ENCODE measurements at regions not wholly inside any gene's neighbourhood (a gene's known extent, or its start where the extent isn't known, plus 50 kb on each side); places are given as distances from the start of the nearest gene placed in this dataset.
"Not testable (repeated sequence)": the region's sequence is repeated elsewhere in the genome, so short reads cannot be mapped to it uniquely, and the experiment has no call there.

DNA sequence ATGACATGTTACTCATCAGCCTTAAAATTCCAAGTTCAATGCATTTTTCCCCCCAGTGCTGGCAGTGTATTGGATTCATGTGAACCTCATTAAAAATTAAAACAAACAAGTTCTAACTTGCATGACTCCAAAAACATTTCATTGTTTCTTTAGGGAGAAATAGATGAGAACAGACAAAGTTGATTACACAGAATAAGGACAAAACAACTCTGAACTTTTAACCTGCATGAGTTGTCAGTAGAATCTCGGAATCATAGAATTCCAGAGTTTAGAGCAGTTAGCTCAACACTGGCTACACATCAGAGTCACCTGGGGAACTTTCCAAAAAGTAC lies 127.5 kb downstream of the TMX1 start:
- DNase-seq: no peak
- Mint-ChIP-seq H3K9me3 (peaks cover 0 to 3% (median 0%) of the 10 kb centered on the region in 7 donors), H3K36me3 (no peaks in the 10 kb centered on the region), H3K27ac (no peak overlapping the region), H3K27me3 (no peaks in the 10 kb centered on the region), H3K4me3 (no peak overlapping the region), H3K4me1 (no peaks in the 10 kb centered on the region)
- Histone ChIP-seq H3K27me3 (ENCODE audit: control insufficient read depth, insufficient read depth, low read length) (no peaks in the 10 kb centered on the region), H3K9me3 (ENCODE audit: control insufficient read depth in 2 of 2, low read length in 2 of 2) (no peaks in the 10 kb centered on the region), H3K36me3 (ENCODE audit: control insufficient read depth, insufficient read depth, low read length) (no peaks in the 10 kb centered on the region), H3K4me3 (ENCODE audit: low read depth, low read length) (no peak overlapping the region), H3K4me1 (ENCODE audit: control insufficient read depth, insufficient read depth, low read length, poor library complexity, severe bottlenecking) (no peaks in the 10 kb centered on the region), H3K27ac (ENCODE audit: insufficient read depth, low read length, poor library complexity, severe bottlenecking) (no peak overlapping the region)
- ATAC-seq (ENCODE audit: low read depth in 2 of 2): no peak

- Mint-ChIP-seq H3K36me3 (no peaks in the 10 kb centered on the region), H3K27me3 (no peaks in the 10 kb centered on the region), H3K4me3 (no peak overlapping the region), H3K9me3 (peaks cover 0 to 3% (median 0%) of the 10 kb centered on the region in 7 donors), H3K4me1 (no peaks in the 10 kb centered on the region), H3K27ac (no peak overlapping the region)
- no peaks in the 10 kb centered on the region for H3K4me1 ChIP-seq (ENCODE audit: control insufficient read depth, insufficient read depth, low read length, poor library complexity, severe bottlenecking)
- H3K9me3 ChIP-seq (ENCODE audit: control insufficient read depth in 2 of 2, low read length in 2 of 2): no peaks in the 10 kb centered on the region
- ATAC-seq (ENCODE audit: low read depth in 2 of 2) (no peak), DNase-seq (no peak)
- H3K27ac ChIP-seq (ENCODE audit: insufficient read depth, low read length, poor library complexity, severe bottlenecking): no peak overlapping the region
- no peaks in the 10 kb centered on the region for H3K36me3 ChIP-seq (ENCODE audit: control insufficient read depth, insufficient read depth, low read length)
- H3K4me3 ChIP-seq (ENCODE audit: low read depth, low read length): no peak overlapping the region
- no peaks in the 10 kb centered on the region for H3K27me3 ChIP-seq (ENCODE audit: control insufficient read depth, insufficient read depth, low read length)
Observed at GRCh38 chr14:51368721-51369163, 128.7 kb downstream of the TMX1 start.

- no peaks in the 10 kb centered on the region for H3K27me3 Mint-ChIP-seq
- peaks cover 0 to 3% (median 0%) of the 10 kb centered on the region in 7 donors for H3K9me3 Mint-ChIP-seq
- Histone ChIP-seq H3K4me1 (ENCODE audit: control insufficient read depth, insufficient read depth, low read length, poor library complexity, severe bottlenecking) (no peaks in the 10 kb centered on the region), H3K4me3 (ENCODE audit: low read depth, low read length) (no peak overlapping the region), H3K27me3 (ENCODE audit: control insufficient read depth, insufficient read depth, low read length) (no peaks in the 10 kb centered on the region), H3K27ac (ENCODE audit: insufficient read depth, low read length, poor library complexity, severe bottlenecking) (no peak overlapping the region), H3K9me3 (ENCODE audit: control insufficient read depth in 2 of 2, low read length in 2 of 2) (no peaks in the 10 kb centered on the region), H3K36me3 (ENCODE audit: control insufficient read depth, insufficient read depth, low read length) (no peaks in the 10 kb centered on the region)
- H3K4me1 Mint-ChIP-seq: no peaks in the 10 kb centered on the region
- H3K4me3 Mint-ChIP-seq: no peak overlapping the region
- no peak overlapping the region for H3K27ac Mint-ChIP-seq
- no peaks in the 10 kb centered on the region for H3K36me3 Mint-ChIP-seq
- DNase-seq (peak in 2 of 3 donors; percentile 1 to 26), ATAC-seq (ENCODE audit: low read depth in 2 of 2) (no peak)
Observed at GRCh38 chr14:51369814-51370213, 129.8 kb downstream of the TMX1 start.

DNA sequence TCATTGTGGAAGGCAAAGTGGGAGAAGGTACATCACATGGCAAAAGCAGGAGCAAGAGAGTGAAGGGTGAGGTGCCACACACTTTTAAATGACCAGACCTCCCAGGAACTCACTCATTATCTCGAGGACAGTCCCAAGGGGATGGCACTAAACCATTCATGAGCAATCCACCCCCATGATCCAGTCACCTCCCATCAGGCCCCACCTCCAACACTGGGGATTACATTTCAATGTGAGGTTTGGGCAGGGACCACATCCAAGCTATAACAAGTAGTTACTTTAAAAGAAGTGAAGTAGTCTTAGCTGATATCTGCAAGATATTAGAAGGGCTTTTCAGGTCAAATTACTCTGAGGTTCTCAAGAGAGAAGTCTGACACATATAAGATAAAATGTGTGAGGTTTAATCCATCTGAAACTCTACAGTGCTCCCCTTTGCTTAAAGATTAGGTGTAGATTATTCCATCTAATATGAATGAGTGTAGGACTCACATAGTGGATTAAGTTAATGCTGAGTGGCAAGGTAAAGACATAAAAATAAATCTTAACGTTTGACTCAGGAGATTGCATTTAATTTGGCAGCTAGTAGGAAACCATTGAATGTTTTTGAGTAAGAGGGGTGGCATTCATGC lies 130.8 kb downstream of the TMX1 start:
- Histone ChIP-seq H3K9me3 (ENCODE audit: control insufficient read depth in 2 of 2, low read length in 2 of 2) (no peaks in the 10 kb centered on the region), H3K27ac (ENCODE audit: insufficient read depth, low read length, poor library complexity, severe bottlenecking) (no peak overlapping the region), H3K4me3 (ENCODE audit: low read depth, low read length) (no peak overlapping the region), H3K36me3 (ENCODE audit: control insufficient read depth, insufficient read depth, low read length) (no peaks in the 10 kb centered on the region), H3K27me3 (ENCODE audit: control insufficient read depth, insufficient read depth, low read length) (no peaks in the 10 kb centered on the region), H3K4me1 (ENCODE audit: control insufficient read depth, insufficient read depth, low read length, poor library complexity, severe bottlenecking) (no peaks in the 10 kb centered on the region)
- ATAC-seq (ENCODE audit: low read depth in 2 of 2) (no peak), DNase-seq (no peak)
- peaks cover 0 to 3% (median 0%) of the 10 kb centered on the region in 7 donors for H3K9me3 Mint-ChIP-seq
- H3K27ac Mint-ChIP-seq: no peak overlapping the region
- no peak overlapping the region for H3K4me3 Mint-ChIP-seq
- no peaks in the 10 kb centered on the region for H3K4me1 Mint-ChIP-seq
- H3K36me3 Mint-ChIP-seq: no peaks in the 10 kb centered on the region
- no peaks in the 10 kb centered on the region for H3K27me3 Mint-ChIP-seq

GRCh38 chr14:51377186-51377585 lies 137.1 kb downstream of the TMX1 start:
- not testable (repeated sequence) for H3K9me3 Mint-ChIP-seq; H3K9me3 ChIP-seq (ENCODE audit: control insufficient read depth in 2 of 2, low read length in 2 of 2); DNase-seq; H3K27ac ChIP-seq (ENCODE audit: insufficient read depth, low read length, poor library complexity, severe bottlenecking); H3K4me1 Mint-ChIP-seq; H3K4me3 Mint-ChIP-seq; H3K27me3 ChIP-seq (ENCODE audit: control insufficient read depth, insufficient read depth, low read length); H3K36me3 Mint-ChIP-seq; H3K4me1 ChIP-seq (ENCODE audit: control insufficient read depth, insufficient read depth, low read length, poor library complexity, severe bottlenecking); ATAC-seq (ENCODE audit: low read depth in 2 of 2); H3K4me3 ChIP-seq (ENCODE audit: low read depth, low read length); H3K27me3 Mint-ChIP-seq; H3K36me3 ChIP-seq (ENCODE audit: control insufficient read depth, insufficient read depth, low read length); H3K27ac Mint-ChIP-seq

DNA sequence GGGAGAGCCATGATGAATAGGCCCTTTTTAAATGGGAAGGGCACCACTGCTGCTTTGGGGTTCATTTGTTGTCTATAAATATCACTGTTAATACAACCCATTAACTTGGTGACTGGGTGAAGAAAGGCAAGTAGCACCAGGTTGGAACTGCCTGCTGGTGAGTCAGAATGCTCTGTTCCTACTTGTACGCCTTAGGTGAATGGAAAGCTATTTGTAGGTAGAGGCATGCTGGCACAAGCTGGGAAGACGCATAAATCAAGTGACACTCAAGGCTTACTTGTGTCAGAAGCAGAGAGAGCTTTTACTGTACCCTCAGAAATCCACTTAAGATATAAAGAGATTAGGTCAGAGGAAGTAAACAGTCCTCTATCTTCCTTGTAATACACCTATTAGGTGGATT lies 142.5 kb downstream of the TMX1 start:
- H3K27ac Mint-ChIP-seq: no peak overlapping the region
- peaks cover 20% of the 10 kb centered on the region for H3K27me3 Mint-ChIP-seq
- H3K4me3 Mint-ChIP-seq: no peak overlapping the region
- DNase-seq (no peak), ATAC-seq (ENCODE audit: low read depth in 2 of 2) (no peak)
- H3K36me3 Mint-ChIP-seq: no peaks in the 10 kb centered on the region
- H3K27ac ChIP-seq (ENCODE audit: insufficient read depth, low read length, poor library complexity, severe bottlenecking): no peak overlapping the region
- H3K27me3 ChIP-seq (ENCODE audit: control insufficient read depth, insufficient read depth, low read length): no peaks in the 10 kb centered on the region
- no peaks in the 10 kb centered on the region for H3K4me1 ChIP-seq (ENCODE audit: control insufficient read depth, insufficient read depth, low read length, poor library complexity, severe bottlenecking)
- H3K9me3 ChIP-seq (ENCODE audit: control insufficient read depth in 2 of 2, low read length in 2 of 2): no peaks in the 10 kb centered on the region
- H3K9me3 Mint-ChIP-seq: no peaks in the 10 kb centered on the region
- H3K4me3 ChIP-seq (ENCODE audit: low read depth, low read length): no peak overlapping the region
- no peaks in the 10 kb centered on the region for H3K4me1 Mint-ChIP-seq
- H3K36me3 ChIP-seq (ENCODE audit: control insufficient read depth, insufficient read depth, low read length): no peaks in the 10 kb centered on the region

DNA sequence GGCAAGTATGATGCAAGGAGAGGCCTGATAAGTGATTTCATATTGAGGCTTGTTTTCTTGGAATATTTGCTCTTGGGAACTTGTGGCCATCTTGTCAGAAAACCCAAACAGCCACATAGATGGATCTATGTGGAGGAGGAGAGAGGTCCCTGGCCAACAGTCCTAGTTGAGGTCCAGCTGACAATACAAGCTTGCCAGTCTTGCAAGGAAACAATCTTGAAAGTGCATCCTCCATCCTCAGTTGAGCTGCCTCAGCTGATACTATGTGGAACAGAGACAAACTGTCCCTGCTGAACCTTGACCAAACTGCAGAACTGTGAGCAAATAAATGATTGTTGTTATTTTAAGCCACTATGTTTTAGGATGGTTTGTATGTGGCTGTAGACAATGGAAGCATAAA lies 146.4 kb downstream of the TMX1 start:
- Mint-ChIP-seq H3K36me3 (no peaks in the 10 kb centered on the region), H3K9me3 (peaks cover 0 to 2% (median 0%) of the 10 kb centered on the region in 7 donors), H3K27ac (no peak overlapping the region), H3K4me1 (no peaks in the 10 kb centered on the region), H3K27me3 (peaks cover 22% of the 10 kb centered on the region), H3K4me3 (no peak overlapping the region)
- Histone ChIP-seq H3K9me3 (ENCODE audit: control insufficient read depth in 2 of 2, low read length in 2 of 2) (no peaks in the 10 kb centered on the region), H3K4me1 (ENCODE audit: control insufficient read depth, insufficient read depth, low read length, poor library complexity, severe bottlenecking) (no peaks in the 10 kb centered on the region), H3K36me3 (ENCODE audit: control insufficient read depth, insufficient read depth, low read length) (no peaks in the 10 kb centered on the region), H3K27me3 (ENCODE audit: control insufficient read depth, insufficient read depth, low read length) (no peaks in the 10 kb centered on the region), H3K4me3 (ENCODE audit: low read depth, low read length) (no peak overlapping the region), H3K27ac (ENCODE audit: insufficient read depth, low read length, poor library complexity, severe bottlenecking) (no peak overlapping the region)
- no peak for DNase-seq
- no peak for ATAC-seq (ENCODE audit: low read depth in 2 of 2)

DNA sequence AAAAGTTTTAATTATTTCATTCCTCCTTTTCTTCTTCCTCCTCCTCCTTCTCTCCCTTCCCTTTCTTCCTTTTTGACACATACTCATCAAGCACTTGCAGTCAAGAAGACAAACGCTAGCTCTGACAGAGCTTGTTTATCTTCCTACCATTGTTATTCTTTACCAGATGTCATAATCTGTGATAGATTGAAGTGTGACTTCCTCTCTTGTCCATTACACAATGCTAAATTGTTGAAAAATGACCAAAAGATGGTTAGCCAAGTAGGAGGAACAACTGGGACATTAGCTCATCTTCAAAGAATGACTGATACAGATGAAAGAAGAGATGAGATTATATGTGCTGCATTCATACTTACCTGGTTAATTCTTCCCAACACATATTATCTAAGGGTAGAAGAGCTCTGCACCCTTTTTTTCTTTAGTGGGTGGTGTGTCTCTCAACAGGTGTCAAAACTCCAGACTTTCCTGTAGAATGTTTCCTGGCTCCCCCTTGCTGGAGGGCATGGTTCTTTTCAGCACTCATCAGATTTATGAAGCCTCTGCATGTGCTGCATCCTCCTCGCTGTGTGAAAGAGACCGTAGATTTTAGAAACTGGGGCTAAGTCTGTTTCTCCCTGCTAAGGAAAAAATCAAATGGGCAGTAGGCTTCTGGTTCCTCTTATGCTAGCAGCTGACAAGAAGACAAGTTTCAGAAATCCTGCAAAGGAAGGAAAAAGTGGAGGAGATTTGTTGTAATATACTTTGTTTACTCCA lies 147.1 kb downstream of the TMX1 start:
- peaks cover 0 to 2% (median 0%) of the 10 kb centered on the region in 7 donors for H3K9me3 Mint-ChIP-seq
- H3K27ac Mint-ChIP-seq: peak overlapping the region in 1 of 3 donors; percentile 1
- Histone ChIP-seq H3K27ac (ENCODE audit: insufficient read depth, low read length, poor library complexity, severe bottlenecking) (no peak overlapping the region), H3K4me3 (ENCODE audit: low read depth, low read length) (no peak overlapping the region), H3K9me3 (ENCODE audit: control insufficient read depth in 2 of 2, low read length in 2 of 2) (no peaks in the 10 kb centered on the region), H3K4me1 (ENCODE audit: control insufficient read depth, insufficient read depth, low read length, poor library complexity, severe bottlenecking) (no peaks in the 10 kb centered on the region), H3K27me3 (ENCODE audit: control insufficient read depth, insufficient read depth, low read length) (no peaks in the 10 kb centered on the region), H3K36me3 (ENCODE audit: control insufficient read depth, insufficient read depth, low read length) (no peaks in the 10 kb centered on the region)
- H3K4me3 Mint-ChIP-seq: no peak overlapping the region
- H3K4me1 Mint-ChIP-seq: no peaks in the 10 kb centered on the region
- no peak for DNase-seq
- H3K36me3 Mint-ChIP-seq: no peaks in the 10 kb centered on the region
- H3K27me3 Mint-ChIP-seq: peaks cover 17% of the 10 kb centered on the region
- no peak for ATAC-seq (ENCODE audit: low read depth in 2 of 2)

Data from CD4-positive, CD25-positive, alpha-beta regulatory T cell (primary cell).